ENCODE measurements at regions not wholly inside any gene's neighbourhood (a gene's known extent, or its start where the extent isn't known, plus 50 kb on each side); places are given as distances from the start of the nearest gene placed in this dataset.
"Not testable (repeated sequence)": the region's sequence is repeated elsewhere in the genome, so short reads cannot be mapped to it uniquely, and the experiment has no call there.

DNA sequence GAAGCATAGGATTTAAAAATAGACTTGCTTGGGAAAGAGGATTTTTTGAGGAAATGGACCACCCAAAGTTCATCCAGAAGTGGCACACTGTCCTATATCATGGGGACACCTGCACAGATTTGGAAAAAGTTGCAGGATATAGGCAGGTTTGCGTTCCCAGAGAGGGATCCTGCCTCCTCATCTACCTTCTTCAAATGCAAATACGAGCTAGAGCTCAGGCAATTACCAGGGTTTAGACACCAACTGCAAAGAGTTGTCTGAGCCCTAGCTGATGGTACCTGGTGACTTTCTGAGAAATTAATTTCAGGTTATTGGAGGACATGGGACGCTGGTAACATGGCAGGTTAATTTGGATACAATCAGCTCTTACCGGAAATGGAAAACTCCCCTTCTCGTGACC is 423.7 kb upstream of the MTPN start:
- no peak for DNase-seq

DNA sequence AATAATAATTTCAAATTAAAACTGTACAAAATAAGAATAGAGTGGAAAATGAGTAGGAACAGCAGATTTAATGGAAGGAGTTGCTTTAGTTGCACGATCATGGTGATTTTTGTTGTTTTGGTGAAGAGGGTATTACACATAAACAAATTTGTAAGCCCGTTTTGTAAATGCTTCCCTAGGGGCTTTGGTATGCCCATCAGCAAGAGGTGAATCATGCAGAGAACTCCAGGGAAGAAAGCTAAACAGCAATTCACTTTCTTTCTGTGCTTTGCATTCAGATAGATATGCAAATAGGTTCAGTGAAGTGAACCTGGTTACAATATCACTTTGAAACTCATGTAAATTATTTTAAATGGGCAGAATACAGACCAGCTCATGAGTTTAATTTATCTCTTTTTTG is 422.2 kb upstream of the MTPN start:
- no peak for DNase-seq

DNA sequence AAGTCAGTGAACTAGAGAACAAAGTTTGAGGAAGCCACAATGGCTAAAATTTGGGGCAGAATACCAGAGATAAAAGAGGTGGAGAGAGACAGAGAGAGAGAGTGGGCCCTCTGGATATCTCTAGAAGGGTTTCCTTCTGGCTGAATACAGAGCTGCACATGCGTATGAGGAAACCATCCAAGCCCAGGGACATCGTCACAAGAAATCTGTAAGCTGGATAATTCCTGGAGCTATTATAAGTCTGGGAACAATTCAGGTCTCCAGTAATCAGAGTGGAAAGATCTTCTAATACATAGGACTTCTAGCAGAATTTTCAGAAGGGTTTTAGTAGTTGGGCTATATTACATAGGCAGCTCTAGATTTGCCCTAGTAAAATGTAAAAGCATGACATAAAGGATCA is 415.7 kb upstream of the MTPN start:
- no peak for DNase-seq

DNA sequence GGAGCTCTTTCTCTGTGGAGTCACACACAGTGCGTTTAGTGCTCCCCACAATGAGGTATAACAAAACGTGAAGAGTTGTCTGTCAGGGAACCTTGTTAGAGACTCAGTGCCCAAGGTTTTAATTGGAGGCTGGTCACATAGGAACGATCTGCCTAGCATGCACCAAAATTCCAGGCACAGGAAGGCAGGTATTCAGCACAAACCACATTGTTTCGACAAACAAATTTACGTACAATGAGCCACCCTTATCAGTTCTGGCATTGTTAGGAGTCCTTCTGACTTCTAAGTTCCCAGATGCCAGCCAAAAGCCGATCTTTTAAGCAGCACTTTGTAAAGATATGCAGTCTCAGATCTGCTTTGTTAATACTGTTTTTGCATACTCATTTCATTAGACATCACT is 414.2 kb upstream of the MTPN start:
- DNase-seq: no peak

DNA sequence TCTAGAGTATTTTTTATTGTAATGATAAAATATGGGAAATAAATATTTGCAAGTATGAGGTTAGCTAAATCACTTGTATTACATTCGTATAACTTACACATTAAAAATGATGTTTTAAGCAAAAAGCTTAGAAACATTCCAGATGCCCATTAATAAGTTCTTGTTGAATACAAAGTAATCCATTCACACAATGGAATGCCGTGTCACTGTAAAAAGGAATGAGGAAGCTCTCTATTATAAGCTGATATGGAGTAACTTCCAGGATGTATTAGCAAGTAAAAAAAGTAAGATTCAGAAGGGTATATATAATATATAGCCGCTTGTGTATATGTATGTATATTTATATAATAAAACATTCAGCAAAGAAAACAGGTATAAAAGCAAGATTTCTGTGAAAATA is 412.8 kb upstream of the MTPN start:
- DNase-seq: no peak

DNA sequence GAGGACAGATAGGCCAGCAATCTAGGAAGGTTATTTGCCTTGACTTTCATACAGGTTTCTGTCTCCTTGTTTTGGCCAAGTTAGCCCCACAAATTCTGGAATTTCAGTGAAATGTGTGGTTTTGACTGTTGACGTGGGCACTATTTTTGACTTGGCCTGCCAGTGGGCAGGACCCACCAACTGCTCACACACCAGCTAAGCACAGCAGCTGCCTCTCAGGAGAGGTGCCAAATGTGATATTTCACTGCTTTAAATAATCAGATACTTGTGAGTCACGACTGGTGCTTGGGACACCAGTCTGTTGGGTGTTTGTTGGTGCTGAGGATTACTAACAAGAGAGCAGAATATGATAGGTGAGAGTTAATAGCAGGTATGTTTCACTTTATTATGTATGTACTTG is 409.7 kb upstream of the MTPN start:
- no peak for DNase-seq

DNA sequence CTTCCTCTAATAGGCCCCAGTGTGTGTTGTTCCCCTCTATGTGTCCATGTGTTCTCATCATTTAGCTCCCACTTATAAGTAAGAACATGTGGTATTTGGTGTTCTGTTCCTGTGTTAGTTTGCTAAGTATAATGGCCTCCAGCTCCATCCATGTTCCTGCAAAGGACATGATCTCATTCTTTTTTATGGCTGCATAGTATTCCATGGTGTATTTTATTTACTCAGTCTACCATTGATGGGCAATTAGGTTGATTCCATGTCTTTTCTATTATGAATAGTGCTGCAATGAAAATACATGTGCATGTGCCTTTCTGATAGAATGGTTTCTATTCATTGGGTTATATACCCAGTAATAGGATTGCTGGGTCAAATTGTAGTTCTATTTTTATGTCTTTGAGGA is 394.2 kb upstream of the MTPN start:
- DNase-seq: not testable (repeated sequence)

DNA sequence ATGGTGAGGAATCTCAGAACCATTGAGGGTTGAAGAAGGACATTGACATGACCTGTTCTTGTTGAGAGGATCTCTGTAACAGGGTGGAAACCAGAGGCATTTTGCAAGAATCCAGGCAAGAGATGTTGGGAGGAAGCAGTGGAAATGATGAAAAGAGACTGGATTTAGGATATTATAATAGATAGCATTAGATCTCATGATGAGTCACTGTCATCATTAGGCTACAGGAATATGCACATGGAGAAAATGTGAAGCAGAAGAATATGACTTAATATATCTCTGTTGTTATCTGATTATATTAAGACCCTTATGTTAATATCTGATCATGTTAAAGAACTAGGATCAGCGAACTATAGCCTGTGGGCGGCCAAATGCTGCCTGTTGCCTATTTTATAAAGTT is 393.0 kb upstream of the MTPN start:
- DNase-seq: no peak

DNA sequence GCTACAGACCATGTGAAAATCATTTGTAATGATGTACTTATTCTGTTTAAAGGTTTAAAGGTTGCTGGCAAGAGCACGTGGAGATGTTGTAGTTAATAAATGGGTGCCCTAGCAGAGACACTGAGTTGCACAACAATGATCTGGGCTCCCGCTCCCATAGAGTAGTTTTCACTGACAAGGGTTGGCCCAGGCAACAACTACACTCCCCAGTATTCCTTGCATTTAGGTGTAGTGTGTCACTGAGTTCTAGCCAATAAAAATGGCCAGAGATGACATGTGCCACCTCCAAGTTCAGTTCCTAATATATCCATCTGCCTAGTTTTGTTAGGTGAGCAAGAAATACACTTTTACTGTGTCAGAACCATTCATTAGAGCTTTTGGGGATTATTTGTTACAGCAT is 392.1 kb upstream of the MTPN start:
- DNase-seq: no peak

DNA sequence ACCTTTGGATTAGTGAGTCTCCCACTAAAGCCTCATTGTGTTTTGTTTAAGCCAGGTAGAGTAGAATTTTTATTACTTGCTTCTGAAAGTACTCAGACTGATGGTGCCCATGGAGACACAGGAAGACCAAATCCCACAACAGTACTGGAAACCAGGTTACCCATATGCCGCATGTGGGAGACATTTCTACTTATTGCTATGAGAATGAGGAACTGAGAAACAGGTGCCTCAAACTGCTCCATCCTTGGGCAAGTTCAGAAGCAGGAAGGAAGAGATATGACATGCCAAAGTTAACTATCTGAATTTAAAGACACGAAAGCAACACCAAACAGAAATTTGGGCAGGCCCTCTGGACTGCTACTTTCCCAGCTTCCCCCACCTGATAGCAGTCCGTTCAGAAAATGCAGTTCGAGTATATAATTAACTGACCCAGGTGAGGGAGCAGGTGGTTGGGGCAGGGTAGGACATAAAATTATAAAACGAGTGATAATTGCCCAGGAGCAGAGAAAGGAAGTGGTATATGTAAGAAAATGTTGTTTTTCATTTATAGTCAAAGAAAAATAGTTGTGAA is 382.3 kb upstream of the MTPN start:
- no peak for DNase-seq

DNA sequence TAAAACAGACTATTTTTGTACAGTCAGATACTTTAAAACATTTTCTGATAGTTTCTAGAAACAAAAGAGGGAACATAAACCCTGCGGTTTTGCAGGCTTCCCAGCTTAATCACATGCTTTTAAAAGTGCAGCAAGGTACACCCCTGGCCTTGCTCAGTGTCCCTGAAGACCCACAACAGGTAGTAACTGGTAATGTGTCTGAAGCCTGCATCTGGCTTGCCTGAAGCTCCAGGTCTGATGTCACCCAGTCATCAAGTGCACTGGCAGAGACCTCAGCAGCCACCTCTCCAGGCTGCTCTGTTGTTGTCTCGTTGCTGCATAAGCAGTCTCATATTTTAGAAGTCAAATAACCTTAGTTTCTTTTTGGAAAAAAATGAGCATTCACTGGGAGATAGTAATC is 376.1 kb upstream of the MTPN start:
- no peak for DNase-seq

DNA sequence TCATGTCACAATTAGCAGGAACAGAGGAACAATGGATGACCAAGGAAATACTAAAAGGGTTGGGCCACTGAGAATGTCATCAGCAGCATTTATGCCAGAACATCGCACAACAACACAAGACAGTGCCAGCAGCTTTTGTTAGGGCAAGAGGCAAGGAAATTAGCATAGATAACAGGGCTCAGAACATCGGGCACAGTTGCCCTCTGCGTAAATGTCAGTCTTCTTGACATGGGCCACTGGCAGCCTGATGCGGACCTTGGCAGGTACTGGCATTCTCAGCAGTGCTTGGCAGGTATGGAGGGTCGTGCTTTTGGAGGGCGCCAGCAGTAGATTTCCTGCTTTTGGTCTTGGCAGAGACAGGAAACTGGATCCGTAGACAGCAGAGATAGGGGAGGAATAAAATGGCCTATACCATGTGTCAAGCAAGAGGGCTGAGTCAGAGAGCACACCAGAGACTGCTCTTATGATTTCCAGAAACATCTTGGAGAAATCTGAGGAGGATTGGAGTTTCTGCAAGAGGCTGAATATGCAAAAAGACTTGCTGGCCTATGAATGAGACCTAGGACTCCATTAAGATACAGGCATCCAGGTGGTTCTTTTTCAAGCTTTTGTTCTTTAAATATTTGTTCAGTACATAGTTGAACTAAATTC is 371.5 kb upstream of the MTPN start:
- no peak for DNase-seq

DNA sequence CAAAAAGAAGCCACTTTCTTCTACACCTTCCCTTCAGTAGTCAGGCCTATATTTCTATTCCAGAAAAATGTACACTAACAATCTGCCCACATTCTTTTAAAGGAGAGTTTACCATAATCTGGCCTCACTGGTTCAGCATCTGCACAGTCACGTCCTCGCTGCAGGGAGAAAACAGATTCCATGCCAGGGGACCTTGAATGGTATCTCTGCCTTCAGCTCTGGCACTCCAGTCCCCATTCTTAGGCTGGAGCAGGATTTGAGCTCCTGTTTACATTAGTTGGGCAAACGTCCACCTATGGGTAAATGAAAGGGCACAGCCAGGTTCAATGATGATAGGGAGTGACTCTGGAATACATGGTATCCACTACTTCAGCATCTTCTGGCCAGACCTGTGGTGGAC is 371.0 kb upstream of the MTPN start:
- DNase-seq: no peak

DNA sequence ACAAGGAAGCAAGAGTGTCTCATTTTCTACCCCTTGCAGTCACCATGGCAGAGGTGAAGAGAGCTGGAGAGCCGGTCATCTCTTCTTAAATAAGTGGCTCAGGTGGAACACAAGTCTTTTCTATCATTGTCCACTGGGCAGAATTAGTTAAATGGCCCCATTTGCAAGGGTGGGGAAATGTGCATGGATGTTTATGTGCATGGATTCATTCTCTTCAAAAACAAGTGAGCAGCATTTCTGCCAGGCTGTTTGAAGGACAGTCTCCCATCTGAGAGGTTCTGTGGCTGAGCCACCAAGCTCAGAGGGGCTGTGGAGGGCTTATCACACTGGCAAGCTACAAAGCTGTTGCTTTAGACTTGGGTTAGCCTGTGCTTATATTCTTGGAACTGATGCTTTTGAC is 370.3 kb upstream of the MTPN start:
- DNase-seq: no peak

DNA sequence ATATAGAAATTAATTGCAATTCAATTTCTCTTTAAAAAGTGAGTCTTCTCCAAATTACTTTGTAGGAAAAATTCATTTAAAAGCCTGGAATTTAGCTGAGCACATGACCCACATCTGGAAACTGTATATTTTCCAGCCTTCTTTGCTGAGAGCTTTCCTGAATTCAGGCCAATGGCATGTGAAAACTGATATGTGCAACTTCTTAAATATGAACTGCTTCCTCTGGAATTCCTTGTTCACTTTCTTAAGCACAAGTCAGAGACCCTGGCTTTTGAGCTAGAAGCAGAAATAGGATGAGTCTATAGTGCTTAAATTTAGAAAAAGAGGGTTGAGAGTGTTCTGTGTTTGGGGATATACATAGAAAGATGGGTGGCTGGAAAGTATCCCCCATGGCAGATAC is 365.1 kb upstream of the MTPN start:
- DNase-seq: no peak

DNA sequence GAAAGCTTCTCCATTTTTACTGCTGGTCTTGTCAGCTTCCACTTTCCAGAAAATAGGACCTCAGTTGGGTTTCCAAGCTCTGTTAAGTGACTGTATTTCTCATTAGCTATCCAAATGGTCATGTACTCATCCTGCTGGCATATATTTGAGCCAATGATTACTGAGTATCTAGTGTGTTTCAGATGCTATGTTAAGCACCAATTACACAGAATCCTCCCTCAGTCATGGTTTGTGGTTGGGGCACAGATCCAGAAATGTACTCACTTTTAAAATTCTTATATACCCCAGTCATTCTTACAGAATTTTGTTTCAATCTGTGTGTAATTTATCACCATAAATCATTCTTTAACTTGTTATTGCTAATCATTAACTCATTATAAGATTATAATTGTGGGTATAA is 362.3 kb upstream of the MTPN start:
- DNase-seq: no peak

DNA sequence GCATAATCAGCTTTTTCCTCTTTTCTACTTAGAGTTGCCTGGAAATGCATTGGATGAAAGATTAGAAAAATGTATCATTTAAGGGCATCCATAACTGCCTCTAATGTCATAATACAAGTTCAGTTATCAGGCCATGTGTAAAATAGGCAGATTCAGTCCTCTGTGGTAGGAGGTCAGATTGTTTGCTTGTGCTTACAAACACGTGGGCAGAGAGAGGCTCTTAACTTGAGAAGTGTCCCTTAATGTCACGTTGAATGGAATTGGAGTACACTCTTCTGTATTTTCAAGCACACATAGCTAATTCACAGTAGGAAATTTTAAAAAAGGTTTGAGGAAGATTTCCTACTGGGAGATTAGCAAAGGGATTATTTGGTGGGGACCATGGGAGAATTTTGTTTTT is 359.8 kb upstream of the MTPN start:
- DNase-seq: no peak

DNA sequence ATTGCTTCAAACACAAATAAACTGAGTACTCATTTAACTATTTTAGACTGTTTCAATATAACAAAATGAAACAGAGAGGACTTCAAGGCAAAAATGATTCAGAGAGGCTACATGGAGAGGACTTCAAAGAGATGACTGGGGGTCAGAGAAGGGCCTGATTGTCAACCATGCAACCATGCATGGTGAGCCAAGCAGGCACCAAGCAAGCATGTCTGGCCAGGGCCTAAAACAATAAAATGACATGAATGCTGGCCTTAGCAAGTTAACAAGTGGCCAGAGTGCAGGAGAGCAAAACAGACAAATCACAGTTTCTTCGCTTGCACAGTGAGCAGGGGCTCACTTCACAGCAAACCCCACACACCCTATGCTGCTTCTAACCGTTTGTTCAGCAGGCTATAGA is 356.5 kb upstream of the MTPN start:
- DNase-seq: no peak

DNA sequence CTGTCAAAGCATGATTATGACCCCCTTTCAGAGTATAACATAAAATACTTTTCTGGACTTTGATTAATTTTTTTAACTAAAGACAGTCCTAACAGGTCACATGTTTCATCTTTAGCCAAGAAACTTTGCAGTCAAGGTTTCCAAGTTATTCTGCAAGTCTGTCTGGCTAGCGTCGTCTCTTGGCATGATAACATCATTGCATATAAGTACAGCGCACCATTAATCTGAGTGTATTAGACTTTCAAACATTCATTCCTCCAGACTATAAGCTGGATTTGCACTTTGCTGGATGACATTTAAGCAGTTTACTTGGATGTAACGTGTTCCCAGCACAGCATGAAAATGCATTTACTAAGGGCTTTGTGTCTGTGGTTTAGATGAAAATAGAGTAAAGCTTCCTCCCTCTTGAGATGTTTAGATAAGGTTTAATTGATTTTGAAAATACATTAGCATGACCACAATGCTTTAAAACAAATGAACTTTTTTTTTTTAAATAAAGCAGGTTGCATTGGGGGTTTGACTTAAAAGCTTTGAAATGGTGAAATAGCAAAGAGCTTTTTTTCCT is 349.0 kb upstream of the MTPN start:
- DNase-seq: no peak

DNA sequence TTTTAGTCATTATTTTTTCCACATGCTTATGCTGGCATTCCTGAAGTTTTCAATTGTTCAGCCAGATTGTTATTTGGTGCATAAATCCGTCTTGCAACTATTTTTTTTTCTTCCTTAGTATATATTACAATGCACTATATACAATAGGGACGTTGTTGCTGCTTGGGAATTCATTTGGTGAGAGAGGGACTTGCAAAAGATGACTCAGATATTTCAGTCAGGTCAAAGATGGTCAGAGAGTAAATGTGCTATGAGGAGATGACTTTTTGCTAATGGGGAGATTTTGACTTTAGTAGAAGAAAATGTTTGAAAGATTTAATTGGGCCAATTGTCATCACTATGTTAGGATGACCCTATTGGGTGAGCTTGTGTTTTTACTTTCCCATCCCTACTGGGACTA is 348.4 kb upstream of the MTPN start:
- DNase-seq: no peak

DNA sequence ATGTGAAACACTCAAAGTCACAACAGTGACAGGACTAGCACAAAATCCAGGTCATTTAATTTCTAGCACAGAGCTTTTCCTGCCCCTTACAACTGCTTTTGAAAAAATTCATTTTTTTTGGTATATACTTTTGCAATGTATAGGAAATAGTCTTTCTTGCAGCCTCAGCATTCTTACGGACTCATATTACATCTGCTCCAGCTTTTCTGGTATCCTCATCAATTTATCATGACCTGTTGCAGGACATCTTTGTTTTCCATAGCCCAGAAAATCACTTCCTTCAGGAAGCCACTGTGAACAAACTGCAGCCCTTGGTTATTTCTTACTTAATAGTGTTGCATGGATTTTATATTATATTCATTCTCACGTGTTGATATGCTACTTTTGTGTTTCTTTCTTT is 347.9 kb upstream of the MTPN start:
- DNase-seq: no peak

DNA sequence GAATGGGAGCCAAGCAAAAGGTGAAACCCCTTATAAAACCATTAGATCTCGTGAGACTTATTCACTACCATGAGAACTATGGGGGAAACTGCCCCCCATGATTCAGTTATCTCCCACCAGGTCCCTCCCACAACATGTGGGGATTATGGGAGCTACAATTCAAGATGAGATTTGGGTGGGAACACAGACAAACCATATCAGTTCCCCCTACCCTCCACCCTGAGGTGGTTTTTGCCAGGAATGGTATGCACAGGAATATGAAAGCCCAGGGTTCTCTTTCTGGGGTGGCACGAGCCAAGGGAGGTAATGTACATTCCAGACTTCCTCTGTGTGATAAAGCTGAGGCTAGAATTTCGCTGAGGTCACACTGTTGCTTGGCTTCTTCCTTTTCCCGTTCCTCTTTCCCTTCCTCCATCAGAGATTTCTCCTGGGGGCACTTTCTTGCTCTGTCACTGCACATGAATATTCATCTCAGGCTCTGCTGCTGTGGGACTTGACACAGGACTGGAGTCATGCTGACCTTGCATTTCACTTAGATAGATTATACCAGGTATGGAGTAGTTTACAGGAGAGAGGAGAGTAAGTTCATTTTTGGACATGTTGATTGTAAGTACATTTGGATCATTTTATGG is 347.0 kb upstream of the MTPN start:
- no peak for DNase-seq

DNA sequence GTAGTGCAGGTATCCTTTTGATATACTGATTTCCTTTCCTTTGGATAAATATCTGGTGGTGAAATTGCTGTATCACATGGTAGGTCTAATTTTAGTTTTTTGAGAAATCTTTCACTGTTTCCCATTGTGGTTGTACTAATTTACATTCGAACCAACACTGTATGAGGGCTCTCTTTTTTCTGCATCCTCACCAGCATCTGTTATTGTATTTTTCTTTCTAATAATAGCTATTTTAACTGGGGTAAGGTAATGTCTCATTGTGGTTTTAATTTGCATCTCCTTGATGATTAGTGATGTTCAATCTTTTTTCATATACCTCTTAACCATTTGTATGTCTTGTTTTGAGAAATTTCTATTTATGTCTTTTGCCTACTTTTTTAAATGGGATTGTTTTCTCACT is 335.4 kb upstream of the MTPN start:
- no peak for DNase-seq

DNA sequence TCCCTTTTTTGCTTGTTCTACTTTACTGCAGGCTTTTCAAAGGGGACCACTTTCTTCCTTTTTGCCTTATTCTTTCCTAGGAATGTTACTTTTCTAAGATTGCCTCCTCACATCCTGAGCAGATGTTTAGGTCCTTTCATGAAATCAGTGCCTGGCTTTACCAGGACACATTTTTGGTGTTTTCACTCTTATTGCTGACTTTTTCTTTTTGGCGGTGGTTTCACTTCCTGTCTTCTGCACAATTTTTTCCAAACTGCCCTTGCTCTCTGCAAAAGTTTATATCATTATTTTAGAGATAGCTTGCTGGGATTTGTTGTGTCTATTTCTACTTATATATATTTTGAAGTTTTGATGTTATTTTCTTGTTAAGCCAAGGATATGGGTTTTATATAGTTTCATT is 332.2 kb upstream of the MTPN start:
- DNase-seq: no peak

DNA sequence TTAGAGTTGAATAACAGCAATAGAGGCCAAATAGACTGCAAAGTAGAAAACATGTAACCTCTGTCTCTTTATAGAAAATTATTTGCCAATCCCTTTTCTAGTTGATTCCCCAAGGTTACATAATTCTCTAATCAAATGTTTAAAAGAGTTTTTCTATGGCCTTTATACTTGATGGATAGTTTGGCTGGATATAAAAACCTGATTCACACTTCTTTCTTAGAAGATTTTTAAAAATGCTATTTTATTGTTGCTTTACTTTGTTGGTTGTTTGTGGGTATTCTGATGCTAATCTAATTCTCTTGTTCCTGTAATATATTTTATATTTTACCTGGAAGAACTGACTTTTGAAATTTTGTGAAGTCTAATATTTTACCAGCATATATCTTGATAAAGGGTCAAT is 331.1 kb upstream of the MTPN start:
- DNase-seq: no peak
